ENCODE measurements at regions not wholly inside any gene's neighbourhood (a gene's known extent, or its start where the extent isn't known, plus 50 kb on each side); places are given as distances from the start of the nearest gene placed in this dataset.

- Histone ChIP-seq H3K27ac (no peak overlapping the region), H3K9me3 (no peaks in the 10 kb centered on the region), H3K27me3 (no peaks in the 10 kb centered on the region), H3K4me3 (no peak overlapping the region), H3K36me3 (no peaks in the 10 kb centered on the region), H3K4me1 (no peaks in the 10 kb centered on the region)
- TF ChIP-seq CTCF (IDR thresholded peaks at IDR 0.05) (no peak), POLR2A (IDR thresholded peaks at IDR 0.05) (no peak)
- DNase-seq, result no peak
- WGBS, 2 donors, result 32 to 55% methylated on average over 4 of the region's 4 CpGs
- intact Hi-C loops (cut with DNase I), result no loop called here
Observed at GRCh38 chr3:38966811-38967692, 84.7 kb downstream of the SCN11A start.

GRCh38 chr3:38964646-38965045 is 87.1 kb downstream of the SCN11A start:
- Histone ChIP-seq H3K4me1 (no peaks in the 10 kb centered on the region), H3K9me3 (no peaks in the 10 kb centered on the region), H3K27me3 (no peaks in the 10 kb centered on the region), H3K27ac (no peak overlapping the region), H3K4me3 (no peak overlapping the region), H3K36me3 (no peaks in the 10 kb centered on the region)
- no peak for DNase-seq
- 87 to 95% methylated on average over 4 of the region's 4 CpGs for whole genome bisulfite sequencing, 2 donors
- TF ChIP-seq POLR2A (IDR thresholded peaks at IDR 0.05), result no peak
- intact Hi-C loops (cut with DNase I), result no loop called here

DNA sequence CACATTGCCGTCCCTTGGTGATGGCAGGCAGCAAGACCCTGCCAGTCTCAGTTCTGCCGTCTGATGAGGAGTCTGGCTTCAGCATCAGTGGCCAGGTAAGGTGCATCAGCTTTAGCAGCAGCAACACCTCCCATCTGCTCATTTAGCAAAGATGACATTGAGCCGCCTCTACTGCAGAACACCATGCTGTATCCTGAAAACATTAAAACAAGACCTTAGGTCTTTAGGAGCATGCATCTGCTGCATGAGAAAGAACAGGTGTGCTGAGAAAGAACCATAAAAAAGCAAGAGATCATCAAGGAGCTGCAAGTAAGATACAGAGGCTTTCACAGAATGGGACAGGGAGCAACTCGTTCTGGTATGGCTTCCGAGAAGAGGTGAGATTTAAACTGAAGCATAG is 87.5 kb downstream of the SCN11A start:
- intact Hi-C loops (cut with DNase I), result no loop called here
- no peaks in the 10 kb centered on the region for H3K27me3 ChIP-seq

DNA sequence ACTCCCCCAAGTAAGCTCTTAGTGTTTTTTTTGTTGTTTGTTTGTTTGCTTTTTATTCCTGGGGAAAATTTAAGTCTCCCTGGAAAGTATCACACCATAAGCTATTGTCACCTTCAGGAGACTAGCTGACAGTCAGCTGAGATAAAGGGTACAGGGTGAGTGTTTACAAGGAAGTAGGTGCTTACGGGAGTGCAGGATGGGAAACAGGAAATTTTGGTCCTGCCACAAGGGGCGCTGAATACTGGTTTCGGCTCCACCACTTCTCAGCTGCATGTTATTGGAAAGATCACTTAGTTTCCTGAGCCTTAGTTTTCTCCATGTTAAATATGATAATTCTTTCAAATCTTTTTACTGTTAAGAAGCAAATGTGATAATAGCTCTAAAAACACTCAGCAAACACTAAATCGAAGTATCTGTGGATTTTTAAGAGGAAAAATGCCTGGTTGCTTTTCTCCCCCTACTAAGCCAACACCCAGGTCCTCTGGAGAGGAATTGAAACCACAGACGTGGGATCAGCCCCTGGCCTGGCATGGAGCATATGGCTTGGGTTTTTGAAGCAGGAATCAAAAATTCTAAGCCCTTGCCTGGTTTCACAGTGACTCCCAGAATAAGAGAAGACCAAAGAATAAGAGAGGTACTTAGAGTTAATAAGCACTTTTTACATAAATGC is 90.7 kb downstream of the SCN11A start:
- Histone ChIP-seq H3K27ac (no peak overlapping the region), H3K27me3 (no peaks in the 10 kb centered on the region), H3K9me3 (no peaks in the 10 kb centered on the region), H3K4me3 (no peak overlapping the region), H3K36me3 (no peaks in the 10 kb centered on the region), H3K4me1 (no peaks in the 10 kb centered on the region)
- intact Hi-C loops (cut with DNase I), result no loop called here
- TF ChIP-seq CTCF (IDR thresholded peaks at IDR 0.05), result peak in 4 of 6 experiments; percentile 29 to 50 (median 34)
- TF ChIP-seq POLR2A (IDR thresholded peaks at IDR 0.05), result no peak
- WGBS, 2 donors, result 4 to 11% methylated on average over 5 of the region's 5 CpGs
- no peak for DNase-seq

More for the DNA sequence above, 87.5 kb downstream of the SCN11A start:
- no peak for TF ChIP-seq CTCF (IDR thresholded peaks at IDR 0.05)
- DNase-seq, result no peak
- H3K4me1 ChIP-seq, result no peaks in the 10 kb centered on the region
- no peaks in the 10 kb centered on the region for H3K9me3 ChIP-seq
- H3K4me3 ChIP-seq, result no peak overlapping the region
- H3K27ac ChIP-seq, result no peak overlapping the region
- no peaks in the 10 kb centered on the region for H3K36me3 ChIP-seq
- 65 to 68% methylated on average over 3 to 4 of the region's 5 CpGs for WGBS, 2 donors

- 61 to 77% methylated on average over 8 of the region's 8 CpGs for WGBS, 2 donors
- no peaks in the 10 kb centered on the region for H3K4me1 ChIP-seq
- H3K27me3 ChIP-seq, result no peaks in the 10 kb centered on the region
- no peaks in the 10 kb centered on the region for H3K9me3 ChIP-seq
- TF ChIP-seq CTCF (IDR thresholded peaks at IDR 0.05), result no peak
- no peak for TF ChIP-seq POLR2A (IDR thresholded peaks at IDR 0.05)
- no peak for DNase-seq
- no peak overlapping the region for H3K4me3 ChIP-seq
- intact Hi-C loops (cut with DNase I), result no loop called here
- H3K27ac ChIP-seq, result no peak overlapping the region
- H3K36me3 ChIP-seq, result no peaks in the 10 kb centered on the region
Observed at GRCh38 chr3:38960042-38960622, 91.6 kb downstream of the SCN11A start.
